Body of pancreas (tissue), 4 donors: ENCODE measurements at regions not wholly inside any gene's neighbourhood (a gene's known extent, or its start where the extent isn't known, plus 50 kb on each side); places are given as distances from the start of the nearest gene placed in this dataset.

Source experiments
- CTCF ChIP-seq, 7 experiments: fragments of 450-650 bp in 4 of 7; fragments of 200-600 bp in 3 of 7; sonication (generic) in 3 of 7; IDR thresholded peaks; one replicate each; pipeline ENCODE4 v1.5.1; 2016 to 2019; ENCODE audit warnings: antibody characterized with exemption in 7 of 7
- POLR2A ChIP-seq, 3 donors: fragments of 450-650 bp; IDR thresholded peaks; one replicate each; pipeline ENCODE4 v1.6.1; 2016; ENCODE audit warnings: antibody characterized with exemption in 3 of 3, mild to moderate bottlenecking in 2 of 3

DNA sequence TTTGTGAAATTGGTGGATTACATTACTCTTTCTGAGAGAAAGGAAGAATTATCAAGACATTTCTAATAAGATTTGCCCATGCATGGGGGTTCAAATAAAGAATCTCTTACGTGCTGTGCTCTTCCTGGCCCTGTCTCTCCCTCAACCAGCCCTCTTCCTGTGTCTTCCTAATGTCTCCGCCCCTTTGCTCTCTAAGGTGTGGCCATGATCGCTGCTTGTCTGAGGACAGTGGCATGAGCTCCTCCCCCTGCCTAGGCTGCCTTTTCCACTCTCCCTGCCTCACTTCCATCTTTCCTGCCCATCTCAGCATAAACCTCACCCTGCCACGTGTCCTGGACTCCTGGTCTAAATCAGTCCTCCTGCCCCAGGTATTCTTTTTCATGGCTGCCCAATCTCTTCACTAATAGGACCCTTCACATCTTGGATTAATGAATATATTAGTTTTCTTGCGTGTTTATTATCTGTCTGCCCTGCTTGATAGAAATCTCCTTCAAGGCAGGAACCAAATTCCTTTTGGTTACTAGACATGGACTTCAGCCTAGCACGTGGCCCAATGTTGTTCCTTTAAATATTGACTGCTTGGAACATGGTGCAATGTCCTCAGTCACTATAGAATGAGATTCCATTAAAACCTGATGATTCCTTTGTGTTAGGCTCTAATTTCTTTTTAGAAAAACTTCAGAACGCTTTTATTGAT lies 122.3 kb downstream of the MTRR start:
- TF ChIP-seq CTCF (IDR thresholded peaks at IDR 0.05) (no peak), POLR2A (IDR thresholded peaks at IDR 0.05) (no peak)
